ENCODE measurements at regions not wholly inside any gene's neighbourhood (a gene's known extent, or its start where the extent isn't known, plus 50 kb on each side); places are given as distances from the start of the nearest gene placed in this dataset.
A peak's percentile ranks its signal among the peaks of the same experiment; 100 is the strongest.
"Not testable (repeated sequence)": the region's sequence is repeated elsewhere in the genome, so short reads cannot be mapped to it uniquely, and the experiment has no call there.

DNA sequence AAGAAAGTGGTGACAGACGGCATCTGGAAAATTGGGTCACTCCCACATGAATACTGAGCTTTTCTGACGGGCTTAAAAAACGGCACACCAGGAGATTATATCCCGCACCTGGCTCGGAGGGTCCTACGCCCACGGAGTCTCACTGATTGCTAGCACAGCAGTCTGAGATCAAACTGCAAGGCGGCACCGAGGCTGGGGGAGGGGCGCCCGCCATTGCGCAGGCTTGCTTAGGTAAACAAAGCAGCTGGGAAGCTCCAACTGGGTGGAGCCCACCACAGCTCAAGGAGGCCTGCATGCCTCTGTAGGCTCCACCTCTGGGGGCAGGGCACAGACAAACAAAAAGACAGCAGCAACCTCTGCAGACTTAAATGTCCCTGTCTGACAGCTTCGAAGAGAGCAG, 966.2 kb upstream of the USP15 start:
- DNase-seq; in situ Hi-C loops (cut with HindIII; ENCODE audit: low pct_ligation_motif_present, low pct_unique_long_range_greater_than_20kb, low sequenced_read_pairs): not testable (repeated sequence)

DNA sequence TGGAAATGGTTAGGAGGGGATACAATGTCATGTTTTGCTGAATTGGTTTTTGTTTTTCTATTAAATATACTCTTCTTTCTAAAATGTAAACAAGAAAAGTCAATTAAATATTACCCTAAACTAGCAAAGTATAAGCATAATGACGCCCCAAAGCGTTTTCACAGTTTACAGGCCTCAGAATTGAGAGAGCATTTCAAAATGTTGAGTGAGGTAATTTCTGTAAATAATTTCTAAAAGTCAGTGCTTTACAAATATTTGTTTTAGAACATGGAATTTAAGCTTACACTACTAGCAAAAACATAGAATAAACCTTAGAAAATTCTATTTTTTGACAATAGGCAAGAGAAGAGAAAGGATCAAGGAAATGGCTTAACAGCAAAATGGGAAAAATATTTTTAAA, 958.4 kb upstream of the USP15 start:
- DNase-seq = no peak
- in situ Hi-C loops (cut with HindIII; ENCODE audit: low pct_ligation_motif_present, low pct_unique_long_range_greater_than_20kb, low sequenced_read_pairs) = no loop called here

DNA sequence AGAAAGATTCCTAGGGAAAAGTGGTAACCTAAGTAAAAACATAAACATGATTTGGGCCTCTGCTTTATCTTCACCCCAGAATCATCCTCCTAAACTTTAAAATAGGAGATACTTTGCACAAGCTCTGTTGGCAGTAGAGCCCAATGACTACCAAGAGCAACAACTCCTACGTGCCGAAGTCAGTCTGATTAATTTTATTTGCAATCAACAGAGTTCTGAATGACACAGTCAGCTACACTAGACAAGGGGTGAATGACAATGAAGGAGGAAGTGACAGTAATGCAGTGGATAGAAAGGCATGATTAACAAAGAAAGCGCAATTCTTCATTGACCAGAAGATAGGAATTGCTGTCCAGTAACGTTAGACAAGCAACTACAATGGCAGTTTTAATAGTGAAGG, 957.9 kb upstream of the USP15 start:
- DNase-seq = no peak
- in situ Hi-C loops (cut with HindIII; ENCODE audit: low pct_ligation_motif_present, low pct_unique_long_range_greater_than_20kb, low sequenced_read_pairs) = no loop called here

DNA sequence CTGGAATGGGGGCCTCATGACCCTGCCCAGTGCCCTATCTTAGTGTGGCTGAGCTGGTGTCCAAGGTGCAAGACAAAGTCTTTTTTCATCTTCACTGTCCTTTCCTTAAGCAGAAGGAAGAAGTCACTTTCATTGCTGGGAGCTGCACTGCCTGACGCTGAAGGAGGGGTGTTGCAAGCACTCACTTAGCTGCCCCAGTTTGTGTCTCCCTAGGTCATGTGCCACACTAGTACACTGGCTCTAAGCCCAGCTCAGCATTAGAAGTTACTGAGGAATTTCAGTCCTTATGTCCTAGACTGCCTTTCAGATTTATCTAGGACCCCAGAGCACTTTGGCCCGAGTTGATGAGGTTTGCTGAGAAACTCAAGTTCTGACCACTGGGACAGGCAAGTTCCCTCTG, 952.0 kb upstream of the USP15 start:
- DNase-seq = no peak
- in situ Hi-C loops (cut with HindIII; ENCODE audit: low pct_ligation_motif_present, low pct_unique_long_range_greater_than_20kb, low sequenced_read_pairs) = no loop called here

DNA sequence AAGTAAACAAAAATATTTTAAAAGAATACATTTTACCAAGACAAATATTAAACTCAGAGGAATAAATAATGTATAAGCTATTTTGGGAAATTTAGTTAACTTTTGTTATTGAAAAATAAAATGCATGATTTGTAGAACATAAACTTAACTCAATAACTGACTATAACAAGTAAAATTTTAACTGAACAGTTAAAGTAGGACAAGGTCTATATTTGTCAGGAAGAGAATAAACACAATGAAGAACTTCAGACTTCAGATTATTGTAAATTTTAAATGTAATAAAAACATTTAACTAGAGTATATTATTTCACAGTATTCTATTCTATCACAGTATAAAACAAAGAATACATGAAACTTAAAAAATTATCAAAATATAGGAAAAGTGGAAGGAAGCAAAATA, 948.8 kb upstream of the USP15 start:
- in situ Hi-C loops (cut with HindIII; ENCODE audit: low pct_ligation_motif_present, low pct_unique_long_range_greater_than_20kb, low sequenced_read_pairs) = no loop called here

DNA sequence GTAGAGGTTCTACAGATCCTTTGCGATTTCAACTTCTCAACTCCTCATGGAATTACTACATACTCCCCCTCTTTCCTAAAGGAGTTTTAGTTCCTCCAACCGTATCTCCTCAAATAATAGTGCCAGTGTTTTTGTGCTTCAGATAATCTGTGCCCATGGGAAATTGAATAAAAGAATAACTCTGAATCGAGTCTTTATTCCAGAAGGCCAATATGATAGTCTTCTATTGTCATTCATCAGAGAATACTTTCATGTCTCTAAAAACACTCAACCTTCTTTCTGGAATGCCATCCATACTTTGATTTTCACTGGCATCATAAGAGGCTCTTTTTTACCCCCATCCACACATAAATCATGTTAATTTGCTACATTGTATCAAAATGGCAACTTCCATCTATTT, 911.3 kb upstream of the USP15 start:
- no peak for DNase-seq
- in situ Hi-C loops (cut with HindIII; ENCODE audit: low pct_ligation_motif_present, low pct_unique_long_range_greater_than_20kb, low sequenced_read_pairs) = no loop called here

More for the DNA sequence above, 948.8 kb upstream of the USP15 start:
- DNase-seq = no peak

DNA sequence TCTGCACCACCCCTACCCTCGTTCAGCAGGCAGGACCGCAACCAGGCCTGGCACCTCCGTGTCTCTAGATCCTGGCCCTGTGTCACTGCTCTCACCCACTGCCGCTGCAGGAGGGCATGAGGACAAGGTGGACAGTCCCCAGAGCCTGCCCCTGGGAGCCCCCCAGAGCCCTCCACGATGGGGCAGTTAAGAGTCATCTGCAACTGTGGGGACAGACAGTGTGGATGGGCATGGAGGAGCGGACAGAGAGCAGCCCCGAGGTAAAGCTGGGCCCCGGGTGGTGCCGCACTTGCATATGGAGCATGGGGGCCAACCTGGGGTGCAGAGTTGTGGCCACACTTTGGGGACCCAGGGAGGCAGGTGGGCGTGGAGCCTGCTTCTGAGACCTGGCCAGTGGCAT, 905.1 kb upstream of the USP15 start:
- no peak for DNase-seq
- in situ Hi-C loops (cut with HindIII; ENCODE audit: low pct_ligation_motif_present, low pct_unique_long_range_greater_than_20kb, low sequenced_read_pairs) = no loop called here

DNA sequence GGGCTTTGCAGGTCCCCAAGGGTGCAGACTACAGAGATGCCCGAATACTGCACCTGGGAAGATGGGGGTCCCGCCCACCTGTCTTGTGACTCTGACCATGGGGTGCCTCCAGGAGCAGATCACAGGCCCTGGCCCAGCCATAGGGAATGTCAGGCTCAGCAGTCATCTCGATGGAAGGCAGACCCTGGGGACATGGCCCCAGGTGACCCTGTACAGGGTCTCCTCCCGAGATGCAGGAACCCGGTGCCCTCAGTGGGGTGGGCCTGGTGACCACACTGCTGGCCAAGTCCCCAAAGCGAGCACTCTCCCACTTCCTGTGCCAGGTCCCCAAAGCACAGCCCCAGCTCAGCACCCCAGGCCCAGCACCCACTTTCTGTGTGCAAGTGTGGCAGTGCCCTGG, 903.7 kb upstream of the USP15 start:
- in situ Hi-C loops (cut with HindIII; ENCODE audit: low pct_ligation_motif_present, low pct_unique_long_range_greater_than_20kb, low sequenced_read_pairs) = no loop called here
- DNase-seq = no peak

DNA sequence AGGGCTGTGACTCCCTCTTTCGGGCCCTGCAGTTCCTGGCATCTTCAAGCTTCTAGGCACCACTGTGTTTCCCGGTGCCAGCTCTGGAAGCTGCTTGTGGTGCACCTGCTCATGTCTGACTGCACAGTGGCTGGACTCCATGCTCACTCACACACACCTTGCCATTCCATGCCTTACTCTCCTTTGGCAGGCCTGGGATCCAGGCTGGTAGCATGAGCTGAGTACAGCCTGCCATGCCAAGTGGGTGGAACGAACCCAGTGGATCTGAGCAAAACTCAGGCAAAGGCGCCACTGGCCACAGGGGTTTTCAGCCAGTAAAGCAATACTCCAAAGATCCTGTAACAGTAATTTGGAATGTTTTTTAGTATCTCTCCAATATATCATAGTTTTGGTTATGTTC, 902.7 kb upstream of the USP15 start:
- in situ Hi-C loops (cut with HindIII; ENCODE audit: low pct_ligation_motif_present, low pct_unique_long_range_greater_than_20kb, low sequenced_read_pairs) = no loop called here
- DNase-seq = no peak

DNA sequence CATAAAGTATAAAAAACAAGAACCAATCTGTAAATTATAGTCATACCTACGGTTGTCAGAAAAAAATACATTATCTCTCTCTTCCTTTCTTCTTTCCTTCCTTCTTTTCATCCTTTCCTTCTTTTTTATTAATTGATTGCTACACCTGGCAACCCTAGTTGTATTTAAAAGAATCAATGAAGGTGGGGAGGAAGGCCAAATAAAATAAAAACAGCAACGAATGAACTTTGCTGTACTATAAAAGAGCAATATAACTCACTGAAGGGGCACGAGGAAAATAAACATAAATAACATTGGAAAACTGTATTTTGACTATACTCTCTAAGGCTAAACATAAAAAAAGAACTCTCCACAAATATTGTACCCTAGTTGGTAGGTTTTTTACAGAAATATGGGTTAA, 898.2 kb upstream of the USP15 start:
- no peak for DNase-seq
- in situ Hi-C loops (cut with HindIII; ENCODE audit: low pct_ligation_motif_present, low pct_unique_long_range_greater_than_20kb, low sequenced_read_pairs) = no loop called here

DNA sequence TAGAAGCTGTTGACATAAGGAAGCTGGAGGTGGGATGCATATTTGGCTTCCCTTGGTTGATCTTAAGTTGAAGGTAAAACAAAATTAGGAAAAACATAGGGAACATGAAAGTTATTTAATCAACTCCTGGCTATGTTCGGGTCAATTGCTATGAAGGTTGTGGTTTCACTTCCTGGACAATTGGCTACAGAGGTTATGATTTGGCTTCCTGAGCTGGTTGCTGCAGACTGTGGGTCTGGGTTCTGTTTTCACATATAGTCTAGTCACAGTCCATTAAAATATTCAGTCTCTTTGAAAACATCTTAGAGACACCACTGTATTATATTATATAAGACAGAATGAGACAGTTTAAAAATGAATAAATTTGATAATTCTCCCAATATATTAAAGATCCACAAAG, 895.2 kb upstream of the USP15 start:
- in situ Hi-C loops (cut with HindIII; ENCODE audit: low pct_ligation_motif_present, low pct_unique_long_range_greater_than_20kb, low sequenced_read_pairs) = no loop called here
- no peak for DNase-seq

DNA sequence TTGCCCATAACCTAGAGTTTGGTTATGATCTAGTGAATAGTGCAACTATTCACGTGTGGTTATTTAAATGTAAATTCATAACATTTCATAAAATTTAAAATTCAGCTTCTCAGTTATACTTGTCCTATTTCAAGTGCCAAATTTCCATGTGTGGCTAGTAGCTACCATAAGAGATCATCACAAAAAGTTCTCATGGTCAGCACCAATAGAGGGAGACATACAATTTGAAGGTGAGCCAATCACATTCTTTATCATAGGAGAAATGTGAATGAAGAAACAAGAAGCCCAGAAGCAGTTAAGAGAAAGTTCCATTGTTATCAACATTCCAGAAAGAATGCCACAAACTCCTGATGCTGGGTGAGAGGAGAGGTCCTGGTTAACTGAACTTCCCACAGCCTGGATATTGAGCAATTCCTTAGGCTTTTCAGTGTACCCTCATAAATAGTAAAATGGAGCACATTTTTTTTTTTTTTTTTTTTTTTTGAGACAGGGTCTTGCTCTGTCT, 892.9 kb upstream of the USP15 start:
- DNase-seq = peak; percentile 18
- in situ Hi-C loops (cut with HindIII; ENCODE audit: low pct_ligation_motif_present, low pct_unique_long_range_greater_than_20kb, low sequenced_read_pairs) = no loop called here

DNA sequence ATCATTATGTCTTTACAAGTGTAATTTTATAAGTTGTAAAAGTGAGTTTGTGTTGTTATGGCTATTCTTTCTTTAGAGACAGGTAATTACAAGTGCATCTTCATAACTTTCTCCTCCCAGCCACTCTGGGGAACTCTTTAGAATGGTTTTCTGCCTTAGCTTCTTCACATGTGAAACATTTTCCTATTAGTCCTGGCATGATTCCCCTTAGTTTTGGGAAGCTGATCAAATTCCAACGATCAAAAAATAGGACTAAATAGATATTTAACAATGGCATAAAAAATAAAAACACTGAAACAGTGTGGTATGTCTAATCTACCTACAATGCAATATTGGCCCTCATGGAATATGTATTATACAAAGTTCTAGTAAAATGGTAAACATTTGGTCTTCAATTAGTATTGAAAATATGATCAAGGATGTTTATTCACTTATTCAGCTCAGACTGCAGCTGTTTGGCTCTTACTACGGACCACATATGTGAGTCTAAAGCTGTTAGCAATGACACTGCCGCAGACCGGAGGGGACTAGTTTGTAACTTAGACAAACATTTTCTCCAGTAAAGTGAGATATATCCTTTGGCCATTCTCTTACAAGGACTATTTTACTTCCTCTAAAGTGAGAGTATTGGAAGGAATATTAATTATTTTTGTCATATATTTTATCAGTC, 890.8 kb upstream of the USP15 start:
- in situ Hi-C loops (cut with HindIII; ENCODE audit: low pct_ligation_motif_present, low pct_unique_long_range_greater_than_20kb, low sequenced_read_pairs) = no loop called here
- DNase-seq = no peak

DNA sequence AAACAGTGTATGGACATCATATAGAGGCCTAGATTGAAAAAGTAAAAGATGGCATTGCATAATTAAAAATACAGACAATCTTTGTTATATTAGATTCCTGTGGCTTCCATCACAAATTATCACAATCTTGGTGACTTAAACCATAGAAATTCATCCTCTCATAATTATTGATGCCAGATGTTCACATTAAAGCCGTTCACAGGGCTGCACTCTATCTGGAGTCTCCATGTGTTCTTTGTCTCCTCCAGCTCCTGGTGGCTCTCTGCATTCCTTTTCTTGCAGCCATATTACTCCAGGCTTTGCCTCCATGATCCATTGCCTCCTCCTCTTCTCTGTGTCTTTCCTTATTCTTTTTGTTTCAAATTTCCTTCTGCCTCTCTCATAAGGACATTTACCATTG, 875.7 kb upstream of the USP15 start:
- in situ Hi-C loops (cut with HindIII; ENCODE audit: low pct_ligation_motif_present, low pct_unique_long_range_greater_than_20kb, low sequenced_read_pairs) = no loop called here
- DNase-seq = no peak

DNA sequence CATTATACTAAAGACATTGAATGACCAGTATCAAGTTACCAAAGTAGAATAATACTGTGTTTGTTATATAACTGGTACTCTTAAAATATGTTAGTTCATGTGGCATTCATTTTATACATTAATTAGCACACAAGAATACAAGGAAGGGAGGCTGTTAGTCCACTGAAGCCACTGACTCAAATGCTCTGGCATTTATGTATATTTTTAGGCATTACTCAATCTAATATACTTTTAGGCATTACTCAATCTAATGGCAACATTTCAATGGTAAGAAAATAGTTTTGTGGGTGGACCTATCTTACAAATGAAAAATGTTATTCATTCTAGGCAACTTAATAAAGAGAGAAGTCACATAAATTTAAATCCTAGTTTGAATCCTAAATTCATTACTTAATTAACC, 874.4 kb upstream of the USP15 start:
- in situ Hi-C loops (cut with HindIII; ENCODE audit: low pct_ligation_motif_present, low pct_unique_long_range_greater_than_20kb, low sequenced_read_pairs) = no loop called here
- DNase-seq = no peak

DNA sequence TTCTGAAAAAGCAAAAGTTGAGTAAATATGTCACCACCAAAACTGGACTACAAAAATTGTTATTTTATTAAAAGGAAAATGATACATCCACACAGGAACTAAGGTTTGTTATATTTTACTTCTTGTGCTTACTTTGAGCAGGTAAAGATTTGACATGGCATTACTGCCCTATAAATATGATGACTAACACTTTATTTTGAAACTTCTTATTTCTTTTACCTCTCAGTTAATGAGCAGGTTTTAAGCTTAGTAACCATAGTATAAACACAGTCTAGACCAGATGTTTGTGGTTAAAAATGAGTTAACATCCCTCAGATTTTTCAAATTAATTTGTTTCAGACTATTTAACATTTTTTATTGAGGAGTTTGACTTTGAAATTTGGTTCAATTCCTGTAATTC, 862.5 kb upstream of the USP15 start:
- no peak for DNase-seq
- in situ Hi-C loops (cut with HindIII; ENCODE audit: low pct_ligation_motif_present, low pct_unique_long_range_greater_than_20kb, low sequenced_read_pairs) = no loop called here

DNA sequence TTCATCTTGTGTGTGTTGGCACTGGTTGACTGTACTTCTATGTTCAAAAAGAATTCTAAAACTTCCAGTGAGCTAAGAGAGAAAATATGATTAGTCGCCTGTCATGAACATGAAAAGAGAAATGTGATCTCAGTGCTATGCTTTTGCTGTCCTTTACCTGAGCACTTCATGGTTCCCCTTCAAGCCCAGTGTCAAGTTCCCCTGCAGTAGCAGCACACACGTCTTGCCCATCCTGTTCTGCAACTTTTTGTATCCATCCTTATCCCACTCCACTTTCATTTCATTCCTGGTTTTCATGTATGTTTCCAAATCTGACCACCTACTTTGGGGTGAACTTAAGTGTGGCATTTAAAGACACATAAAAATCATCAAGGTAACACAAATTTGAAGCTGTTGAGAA, 848.0 kb upstream of the USP15 start:
- no peak for DNase-seq
- in situ Hi-C loops (cut with HindIII; ENCODE audit: low pct_ligation_motif_present, low pct_unique_long_range_greater_than_20kb, low sequenced_read_pairs) = no loop called here

DNA sequence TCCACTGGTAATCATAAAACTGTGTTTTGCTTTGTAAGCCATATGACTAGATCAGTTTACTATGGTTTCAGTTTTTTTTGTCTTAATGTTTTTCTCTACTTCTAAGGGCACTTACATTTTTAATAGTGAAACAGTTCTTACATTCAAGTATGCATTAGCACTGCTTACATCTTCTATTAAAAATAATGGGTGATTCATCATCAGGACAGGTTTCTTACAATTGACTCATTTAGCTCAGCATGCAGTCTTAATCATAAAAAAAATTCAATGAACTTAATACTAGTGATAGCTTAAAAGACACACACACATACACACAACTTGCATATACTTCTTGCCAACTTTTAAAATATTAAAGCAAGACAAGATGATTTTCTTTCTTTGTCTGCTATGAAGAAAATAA, 845.7 kb upstream of the USP15 start:
- in situ Hi-C loops (cut with HindIII; ENCODE audit: low pct_ligation_motif_present, low pct_unique_long_range_greater_than_20kb, low sequenced_read_pairs) = no loop called here
- DNase-seq = no peak

DNA sequence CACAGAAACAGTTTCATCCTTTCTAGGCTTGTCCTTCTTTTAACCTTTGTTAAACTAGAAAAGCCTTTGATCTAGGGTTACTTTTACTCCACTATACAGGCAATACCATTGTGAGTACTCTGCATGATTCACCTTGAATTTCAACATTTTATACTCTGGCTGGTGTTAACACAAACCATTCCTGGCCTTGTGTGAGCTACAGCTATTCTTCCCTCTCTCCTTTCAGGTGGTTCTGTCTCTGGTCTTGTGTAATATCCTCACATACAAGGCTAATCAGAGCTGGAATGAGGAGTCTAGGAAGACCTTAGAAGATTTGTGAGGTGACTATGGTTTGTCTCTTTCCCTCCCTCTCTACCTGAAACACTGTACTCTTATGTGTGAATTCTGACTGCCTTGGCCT, 837.4 kb upstream of the USP15 start:
- DNase-seq = no peak
- in situ Hi-C loops (cut with HindIII; ENCODE audit: low pct_ligation_motif_present, low pct_unique_long_range_greater_than_20kb, low sequenced_read_pairs) = no loop called here

DNA sequence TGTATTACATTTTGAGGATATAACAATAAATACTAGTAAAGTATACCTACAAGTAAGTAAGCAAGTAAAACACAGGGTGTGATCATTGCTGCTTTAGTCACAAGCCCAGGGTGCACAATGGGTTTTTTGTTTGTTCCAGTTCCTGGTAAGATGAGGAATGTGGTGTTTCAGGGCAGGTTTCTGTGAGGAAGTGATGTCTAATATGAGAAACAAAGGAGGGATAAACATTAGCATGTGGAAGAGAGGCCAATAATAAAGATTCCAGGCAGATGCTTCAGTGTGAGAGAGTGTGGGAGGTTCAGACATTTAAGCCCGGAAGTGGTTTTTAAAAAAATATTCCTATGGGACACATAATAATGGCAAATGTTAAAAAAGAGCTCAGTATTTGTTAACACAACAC, 808.1 kb upstream of the USP15 start:
- DNase-seq = no peak
- in situ Hi-C loops (cut with HindIII; ENCODE audit: low pct_ligation_motif_present, low pct_unique_long_range_greater_than_20kb, low sequenced_read_pairs) = no loop called here

DNA sequence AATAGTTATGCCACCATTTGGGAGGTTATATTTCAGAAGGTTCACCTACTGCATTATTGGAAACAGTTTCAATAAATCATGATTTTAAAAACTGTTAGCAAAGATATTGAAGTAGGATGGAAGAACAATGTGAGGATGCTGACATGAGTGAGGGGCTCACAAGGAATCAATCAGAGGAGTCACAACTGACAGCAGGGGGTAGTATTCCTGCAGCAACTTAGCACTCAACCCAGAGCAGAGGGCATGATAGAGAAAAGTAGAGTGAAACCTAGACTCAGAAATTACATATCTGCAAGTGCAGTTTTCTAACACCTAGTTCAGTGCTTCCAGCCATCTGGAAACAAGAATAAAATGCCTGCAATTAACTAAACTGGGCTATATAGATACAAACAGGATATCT, 772.5 kb upstream of the USP15 start:
- in situ Hi-C loops (cut with HindIII; ENCODE audit: low pct_ligation_motif_present, low pct_unique_long_range_greater_than_20kb, low sequenced_read_pairs) = no loop called here
- no peak for DNase-seq

Data from ACHN (cell line).